Astrocyte (in vitro differentiated cells and primary cell): ENCODE measurements at regions not wholly inside any gene's neighbourhood (a gene's known extent, or its start where the extent isn't known, plus 50 kb on each side); places are given as distances from the start of the nearest gene placed in this dataset.

Experiments used
- EZH2 ChIP-seq: IDR thresholded peaks from 2 replicates; pipeline ENCODE4 v1.6.1; 2012; ENCODE audit warnings: mild to moderate bottlenecking, low read length, inconsistent platforms; ENCODE audit not compliant: insufficient read depth
- TF ChIP-seq, protein P1 (sequence below): IDR thresholded peaks from 2 replicates; pipeline ENCODE4 v1.5.1; 2011; ENCODE audit warnings: low read depth, mild to moderate bottlenecking, inconsistent platforms, low read length, moderate library complexity; ENCODE audit not compliant: insufficient read depth

DNA sequence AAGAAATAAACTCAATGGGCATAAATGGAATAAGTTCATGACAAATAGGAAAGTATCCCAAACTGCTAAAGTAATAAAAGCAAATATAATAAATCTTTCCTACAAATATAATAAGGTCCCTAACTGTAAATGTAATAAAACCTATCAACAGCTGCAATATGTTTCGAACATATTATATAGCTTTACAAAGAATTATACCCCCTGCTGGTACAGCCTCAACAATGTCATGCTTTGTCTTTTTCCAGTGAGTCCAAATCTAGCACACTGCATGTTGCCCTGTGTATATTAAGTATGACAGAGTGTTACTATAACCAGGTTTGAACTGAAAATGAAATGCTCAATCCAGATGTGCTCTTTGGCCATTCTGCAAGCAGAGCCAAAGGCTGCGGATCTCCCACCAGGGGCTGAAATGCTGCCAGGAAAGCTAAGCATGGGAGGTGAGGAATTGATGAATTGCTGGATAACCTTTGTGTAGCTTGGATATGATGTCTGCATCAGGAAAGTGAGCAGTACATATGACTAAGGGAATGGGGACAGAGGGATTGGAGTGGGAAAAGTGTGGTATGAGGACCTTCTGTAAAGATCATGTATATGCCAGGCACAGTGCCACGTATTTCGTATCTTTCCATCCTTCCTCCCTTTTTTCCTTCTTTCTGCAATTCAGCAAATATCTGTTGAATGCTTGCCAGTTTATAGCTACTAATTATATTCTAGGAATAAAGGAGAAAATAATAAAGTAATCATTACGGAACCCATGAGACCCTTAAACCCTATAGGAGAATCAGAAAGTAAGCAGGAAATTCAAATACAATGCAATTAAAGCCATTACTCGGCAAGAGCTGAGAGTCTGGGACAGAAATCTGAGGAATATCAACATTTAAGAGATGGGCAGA, 954.6 kb upstream of the LCORL start:
- TF ChIP-seq, protein P1, sequence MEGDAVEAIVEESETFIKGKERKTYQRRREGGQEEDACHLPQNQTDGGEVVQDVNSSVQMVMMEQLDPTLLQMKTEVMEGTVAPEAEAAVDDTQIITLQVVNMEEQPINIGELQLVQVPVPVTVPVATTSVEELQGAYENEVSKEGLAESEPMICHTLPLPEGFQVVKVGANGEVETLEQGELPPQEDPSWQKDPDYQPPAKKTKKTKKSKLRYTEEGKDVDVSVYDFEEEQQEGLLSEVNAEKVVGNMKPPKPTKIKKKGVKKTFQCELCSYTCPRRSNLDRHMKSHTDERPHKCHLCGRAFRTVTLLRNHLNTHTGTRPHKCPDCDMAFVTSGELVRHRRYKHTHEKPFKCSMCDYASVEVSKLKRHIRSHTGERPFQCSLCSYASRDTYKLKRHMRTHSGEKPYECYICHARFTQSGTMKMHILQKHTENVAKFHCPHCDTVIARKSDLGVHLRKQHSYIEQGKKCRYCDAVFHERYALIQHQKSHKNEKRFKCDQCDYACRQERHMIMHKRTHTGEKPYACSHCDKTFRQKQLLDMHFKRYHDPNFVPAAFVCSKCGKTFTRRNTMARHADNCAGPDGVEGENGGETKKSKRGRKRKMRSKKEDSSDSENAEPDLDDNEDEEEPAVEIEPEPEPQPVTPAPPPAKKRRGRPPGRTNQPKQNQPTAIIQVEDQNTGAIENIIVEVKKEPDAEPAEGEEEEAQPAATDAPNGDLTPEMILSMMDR: no peak
- TF ChIP-seq EZH2: no peak
